ENCODE measurements at regions not wholly inside any gene's neighbourhood (a gene's known extent, or its start where the extent isn't known, plus 50 kb on each side); places are given as distances from the start of the nearest gene placed in this dataset.

GRCh38 chr10:2150288-2150687 lies 413.0 kb upstream of the ADARB2 start:
- no peak for DNase-seq (ENCODE audit: low spot score)
- no peak for ATAC-seq
- intact Hi-C loops (cut with DNase I): no loop called here

- DNase-seq (ENCODE audit: low spot score): no peak
- no peak for ATAC-seq
- intact Hi-C loops (cut with DNase I): loop anchor here (5.0 kb wide), 1 partner anchor 474 kb away; no protein-coding TSS in a partner anchor
Observed at GRCh38 chr10:2145926-2146478, 408.7 kb upstream of the ADARB2 start.

GRCh38 chr10:2145491-2145890 lies 408.2 kb upstream of the ADARB2 start:
- intact Hi-C loops (cut with DNase I): loop anchor here (5.0 kb wide), 1 partner anchor 473 kb away; no protein-coding TSS in a partner anchor
- ATAC-seq (no peak), DNase-seq (ENCODE audit: low spot score) (no peak)

GRCh38 chr10:2144584-2144983 lies 407.3 kb upstream of the ADARB2 start:
- ATAC-seq: no peak
- no peak for DNase-seq (ENCODE audit: low spot score)
- intact Hi-C loops (cut with DNase I): no loop called here

- intact Hi-C loops (cut with DNase I): no loop called here
- DNase-seq (ENCODE audit: low spot score) (no peak), ATAC-seq (no peak)
Observed at GRCh38 chr10:2143213-2143835, 406.0 kb upstream of the ADARB2 start.

GRCh38 chr10:2139746-2140145 lies 402.4 kb upstream of the ADARB2 start:
- intact Hi-C loops (cut with DNase I): no loop called here
- ATAC-seq: no peak
- DNase-seq (ENCODE audit: low spot score): no peak

GRCh38 chr10:2137549-2138174 lies 400.3 kb upstream of the ADARB2 start:
- DNase-seq (ENCODE audit: low spot score) (no peak), ATAC-seq (no peak)
- intact Hi-C loops (cut with DNase I): no loop called here

GRCh38 chr10:2130705-2131305 lies 393.5 kb upstream of the ADARB2 start:
- intact Hi-C loops (cut with DNase I): no loop called here
- DNase-seq (ENCODE audit: low spot score): no peak

GRCh38 chr10:2128991-2129390 lies 391.7 kb upstream of the ADARB2 start:
- DNase-seq (ENCODE audit: low spot score): no peak
- no peak for ATAC-seq
- intact Hi-C loops (cut with DNase I): no loop called here

More at GRCh38 chr10:2130705-2131305, 393.5 kb upstream of the ADARB2 start:
- ATAC-seq: no peak

- DNase-seq (ENCODE audit: low spot score) (no peak), ATAC-seq (no peak)
- intact Hi-C loops (cut with DNase I): no loop called here
Observed at GRCh38 chr10:2124135-2124534, 386.8 kb upstream of the ADARB2 start.

- peak; percentile 42 for ATAC-seq
- intact Hi-C loops (cut with DNase I): no loop called here
- DNase-seq (ENCODE audit: low spot score): no peak
Observed at GRCh38 chr10:2122431-2123124, 385.3 kb upstream of the ADARB2 start.

- DNase-seq (ENCODE audit: low spot score) (no peak), ATAC-seq (peak; percentile 53)
- intact Hi-C loops (cut with DNase I): no loop called here
Observed at GRCh38 chr10:2121929-2122328, 384.6 kb upstream of the ADARB2 start.

- ATAC-seq: no peak
- no peak for DNase-seq (ENCODE audit: low spot score)
- intact Hi-C loops (cut with DNase I): no loop called here
Observed at GRCh38 chr10:2121315-2121714, 384.0 kb upstream of the ADARB2 start.

GRCh38 chr10:2120746-2121145 lies 383.4 kb upstream of the ADARB2 start:
- intact Hi-C loops (cut with DNase I): no loop called here
- ATAC-seq (no peak), DNase-seq (ENCODE audit: low spot score) (no peak)

- DNase-seq (ENCODE audit: low spot score): no peak
- ATAC-seq: no peak
- intact Hi-C loops (cut with DNase I): no loop called here
Observed at GRCh38 chr10:2119316-2119715, 382.0 kb upstream of the ADARB2 start.

GRCh38 chr10:2118201-2118600 lies 380.9 kb upstream of the ADARB2 start:
- intact Hi-C loops (cut with DNase I): no loop called here
- DNase-seq (ENCODE audit: low spot score) (no peak), ATAC-seq (no peak)

GRCh38 chr10:2117641-2118040 lies 380.3 kb upstream of the ADARB2 start:
- intact Hi-C loops (cut with DNase I): no loop called here
- no peak for DNase-seq (ENCODE audit: low spot score)
- no peak for ATAC-seq

GRCh38 chr10:2111965-2112364 lies 374.6 kb upstream of the ADARB2 start:
- DNase-seq (ENCODE audit: low spot score) (no peak), ATAC-seq (no peak)
- intact Hi-C loops (cut with DNase I): no loop called here

- DNase-seq (ENCODE audit: low spot score) (no peak), ATAC-seq (no peak)
- intact Hi-C loops (cut with DNase I): no loop called here
Observed at GRCh38 chr10:2108496-2108895, 371.2 kb upstream of the ADARB2 start.

GRCh38 chr10:2106641-2107040 lies 369.3 kb upstream of the ADARB2 start:
- ATAC-seq (no peak), DNase-seq (ENCODE audit: low spot score) (no peak)
- intact Hi-C loops (cut with DNase I): no loop called here

Data from sciatic nerve (tissue), 2 donors.